ENCODE measurements at regions not wholly inside any gene's neighbourhood (a gene's known extent, or its start where the extent isn't known, plus 50 kb on each side); places are given as distances from the start of the nearest gene placed in this dataset.

DNA sequence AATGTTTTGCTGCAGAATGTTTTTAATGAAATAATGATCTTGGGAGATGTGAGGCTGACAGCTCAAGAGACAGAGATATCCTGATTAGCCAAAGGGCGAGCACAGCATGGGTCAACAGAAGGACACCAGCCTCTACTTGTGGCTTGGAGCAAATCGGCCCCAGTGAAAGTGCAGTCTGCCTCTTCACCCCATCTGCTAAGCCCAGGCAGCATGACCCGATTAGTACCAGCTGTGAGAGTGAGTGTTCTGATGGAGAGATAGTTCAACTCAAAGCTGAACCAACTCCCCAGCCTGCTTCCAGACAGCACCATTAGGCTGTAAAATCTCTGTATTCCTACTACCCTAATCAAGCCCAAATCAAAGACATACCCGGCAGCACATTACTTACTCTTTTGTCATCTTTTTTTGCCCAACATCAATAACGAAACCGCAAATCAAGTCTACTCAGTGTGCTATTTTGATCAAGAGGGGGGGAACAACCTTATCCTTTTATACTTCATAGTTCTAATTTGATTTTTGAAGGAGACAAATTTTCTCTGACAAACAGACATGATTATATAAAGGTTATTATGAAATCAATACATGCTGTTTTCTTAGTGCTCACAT is 514.1 kb upstream of the NRSN1 start:
- Histone ChIP-seq H3K14ac (replicated peaks; ENCODE audit: low read depth, low read length) (no peak overlapping the region), H4K91ac (ENCODE audit: insufficient read depth, low read depth, low read length) (no peak overlapping the region), H3K9me3 (ENCODE audit: control insufficient read depth, insufficient read depth, low read length) (no peaks in the 10 kb centered on the region), H3K9ac (ENCODE audit: low read depth, low read length) (no peak overlapping the region), H3K18ac (ENCODE audit: low read depth, low read length) (no peak overlapping the region), H2BK5ac (ENCODE audit: low read depth, low read length, poor library complexity, severe bottlenecking) (no peak overlapping the region), H2BK120ac (ENCODE audit: low read depth, low read length) (no peak overlapping the region), H2AK5ac (ENCODE audit: low read depth, low read length) (no peak overlapping the region), H2BK20ac (ENCODE audit: low read depth, low read length) (no peak overlapping the region), H3K56ac (ENCODE audit: extremely low read depth, insufficient read depth, low read length) (no peak overlapping the region), H3K27ac (ENCODE audit: insufficient read depth, low read length) (no peak overlapping the region), H3K27me3 (ENCODE audit: control insufficient read depth, insufficient read depth, low read length) (no peaks in the 10 kb centered on the region), H2BK15ac (ENCODE audit: low read depth, low read length) (no peak overlapping the region), H3K4me1 (ENCODE audit: control insufficient read depth, insufficient read depth, low read length) (no peaks in the 10 kb centered on the region), H3K4me2 (ENCODE audit: low read depth, low read length) (no peak overlapping the region), H3K23ac (ENCODE audit: low read depth, low read length) (no peak overlapping the region), H3K9me1 (ENCODE audit: insufficient read depth, low read length) (no peaks in the 10 kb centered on the region), H3K4me3 (ENCODE audit: insufficient read depth, low read depth, low read length) (no peak overlapping the region), H3K79me1 (ENCODE audit: low read depth in 1 of 2, low read length in 2 of 2) (no peaks in the 10 kb centered on the region), H2AFZ (replicated peaks; ENCODE audit: low read length, poor library complexity) (no peak overlapping the region), H3K36me3 (ENCODE audit: control insufficient read depth, insufficient read depth, low read length) (no peaks in the 10 kb centered on the region), H2AK9ac (replicated peaks; ENCODE audit: low read depth, low read length, poor library complexity) (no peak overlapping the region), H3K4ac (ENCODE audit: low read depth, low read length) (no peak overlapping the region), H4K8ac (ENCODE audit: low read depth in 2 of 2, low read length in 2 of 2) (no peak overlapping the region), H4K5ac (ENCODE audit: low read depth, low read length) (no peak overlapping the region), H4K20me1 (ENCODE audit: insufficient read depth, low read length) (no peaks in the 10 kb centered on the region)
- ChIA-PET CTCF (no interaction called here), POLR2A (ENCODE audit: unreplicated experiment) (no interaction called here)
- no TSS peak for BruUV-seq (replicated peaks)
- DNase-seq, result no peak
- in situ Hi-C loops (cut with MboI; ENCODE audit: low sequenced_read_pairs) (no loop called here), dilution Hi-C loops (cut with HindIII; ENCODE audit: low sequenced_read_pairs, unreplicated experiment) (no loop called here), intact Hi-C loops (cut with micrococcal nuclease) (loop anchor here (10.0 kb wide), 1 partner anchor 137 kb away; no protein-coding TSS in a partner anchor)
- ATAC-seq (ENCODE audit: low read depth), result no peak
- WGBS, 2 experiments (ENCODE audit: extremely low coverage in 2 of 2, insufficient read length in 1 of 2), result no CpG with 5 or more reads among the region's 6 CpGs
- TF ChIP-seq CHD1 (IDR thresholded peaks at IDR 0.05; ENCODE audit: low read depth, low read length) (no peak), POLR2A (IDR thresholded peaks at IDR 0.05; ENCODE audit: low read depth, low read length) (no peak), RCOR1 (IDR thresholded peaks at IDR 0.05; ENCODE audit: insufficient replicate concordance, low read length) (no peak), CTCF (conservative IDR thresholded peaks at IDR 0.05; ENCODE audit: low read depth, low read length) (no peak), MAFK (IDR thresholded peaks at IDR 0.05; ENCODE audit: low read depth, low read length) (no peak), MAZ (IDR thresholded peaks at IDR 0.05; ENCODE audit: borderline replicate concordance, low read depth, low read length) (no peak), RFX5 (IDR thresholded peaks at IDR 0.05; ENCODE audit: low read depth, low read length) (no peak), FOS (IDR thresholded peaks at IDR 0.05; ENCODE audit: low read depth, low read length) (no peak), BHLHE40 (IDR thresholded peaks at IDR 0.05; ENCODE audit: low read depth, low read length) (no peak), MXI1 (IDR thresholded peaks at IDR 0.05; ENCODE audit: borderline replicate concordance, low read depth, low read length) (no peak), RAD21 (IDR thresholded peaks at IDR 0.05; ENCODE audit: low read length) (no peak), NFE2L2 (IDR thresholded peaks at IDR 0.05; ENCODE audit: low read depth, low read length) (no peak), SMC3 (IDR thresholded peaks at IDR 0.05; ENCODE audit: low read depth, low read length) (no peak), USF2 (IDR thresholded peaks at IDR 0.05; ENCODE audit: low read depth, low read length) (no peak), CEBPB (IDR thresholded peaks at IDR 0.05; ENCODE audit: low read depth, low read length) (no peak)
- TF ChIP-seq, protein P1, sequence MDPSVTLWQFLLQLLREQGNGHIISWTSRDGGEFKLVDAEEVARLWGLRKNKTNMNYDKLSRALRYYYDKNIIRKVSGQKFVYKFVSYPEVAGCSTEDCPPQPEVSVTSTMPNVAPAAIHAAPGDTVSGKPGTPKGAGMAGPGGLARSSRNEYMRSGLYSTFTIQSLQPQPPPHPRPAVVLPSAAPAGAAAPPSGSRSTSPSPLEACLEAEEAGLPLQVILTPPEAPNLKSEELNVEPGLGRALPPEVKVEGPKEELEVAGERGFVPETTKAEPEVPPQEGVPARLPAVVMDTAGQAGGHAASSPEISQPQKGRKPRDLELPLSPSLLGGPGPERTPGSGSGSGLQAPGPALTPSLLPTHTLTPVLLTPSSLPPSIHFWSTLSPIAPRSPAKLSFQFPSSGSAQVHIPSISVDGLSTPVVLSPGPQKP (IDR thresholded peaks at IDR 0.05; ENCODE audit: borderline replicate concordance, low read depth, low read length), result no peak
